PC-9 (cell line): ENCODE measurements at regions not wholly inside any gene's neighbourhood (a gene's known extent, or its start where the extent isn't known, plus 50 kb on each side); places are given as distances from the start of the nearest gene placed in this dataset.

Experiments
- EZH2 ChIP-seq: fragments of 200-600 bp; sonication (generic); IDR thresholded peaks from 2 replicates; pipeline ENCODE4 v1.8.0; 2017; ENCODE audit warnings: antibody characterized with exemption, low read depth
- TF ChIP-seq, protein P1 (sequence below): fragments of 200-600 bp; sonication (generic); conservative IDR thresholded peaks from 2 replicates; pipeline ENCODE4 v1.6.1; 2017; ENCODE audit warnings: mixed run types, antibody characterized with exemption, mild to moderate bottlenecking, moderate library complexity

DNA sequence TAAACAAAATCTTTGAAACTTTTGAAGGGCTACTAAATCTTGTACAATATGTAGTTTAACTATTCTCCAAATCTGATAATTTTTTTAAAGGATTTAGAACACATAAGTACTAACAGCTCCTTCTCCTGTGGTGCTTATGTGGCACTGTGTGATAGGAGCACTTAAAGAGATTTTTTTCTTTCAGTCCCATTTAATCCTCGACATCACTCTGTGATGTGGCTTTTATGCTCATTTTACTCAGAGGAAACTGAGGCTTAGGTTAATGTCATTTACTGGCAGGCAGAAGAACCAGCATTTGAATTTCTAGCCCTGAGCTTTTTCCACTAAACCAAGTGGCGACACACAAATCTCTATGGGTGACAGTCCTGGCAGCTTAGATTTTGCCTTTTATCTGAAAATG is 92.4 kb downstream of the SAMD9 start:
- TF ChIP-seq, protein P1, sequence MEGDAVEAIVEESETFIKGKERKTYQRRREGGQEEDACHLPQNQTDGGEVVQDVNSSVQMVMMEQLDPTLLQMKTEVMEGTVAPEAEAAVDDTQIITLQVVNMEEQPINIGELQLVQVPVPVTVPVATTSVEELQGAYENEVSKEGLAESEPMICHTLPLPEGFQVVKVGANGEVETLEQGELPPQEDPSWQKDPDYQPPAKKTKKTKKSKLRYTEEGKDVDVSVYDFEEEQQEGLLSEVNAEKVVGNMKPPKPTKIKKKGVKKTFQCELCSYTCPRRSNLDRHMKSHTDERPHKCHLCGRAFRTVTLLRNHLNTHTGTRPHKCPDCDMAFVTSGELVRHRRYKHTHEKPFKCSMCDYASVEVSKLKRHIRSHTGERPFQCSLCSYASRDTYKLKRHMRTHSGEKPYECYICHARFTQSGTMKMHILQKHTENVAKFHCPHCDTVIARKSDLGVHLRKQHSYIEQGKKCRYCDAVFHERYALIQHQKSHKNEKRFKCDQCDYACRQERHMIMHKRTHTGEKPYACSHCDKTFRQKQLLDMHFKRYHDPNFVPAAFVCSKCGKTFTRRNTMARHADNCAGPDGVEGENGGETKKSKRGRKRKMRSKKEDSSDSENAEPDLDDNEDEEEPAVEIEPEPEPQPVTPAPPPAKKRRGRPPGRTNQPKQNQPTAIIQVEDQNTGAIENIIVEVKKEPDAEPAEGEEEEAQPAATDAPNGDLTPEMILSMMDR, result no peak
- TF ChIP-seq EZH2, result no peak
